ENCODE measurements at regions not wholly inside any gene's neighbourhood (a gene's known extent, or its start where the extent isn't known, plus 50 kb on each side); places are given as distances from the start of the nearest gene placed in this dataset.

DNA sequence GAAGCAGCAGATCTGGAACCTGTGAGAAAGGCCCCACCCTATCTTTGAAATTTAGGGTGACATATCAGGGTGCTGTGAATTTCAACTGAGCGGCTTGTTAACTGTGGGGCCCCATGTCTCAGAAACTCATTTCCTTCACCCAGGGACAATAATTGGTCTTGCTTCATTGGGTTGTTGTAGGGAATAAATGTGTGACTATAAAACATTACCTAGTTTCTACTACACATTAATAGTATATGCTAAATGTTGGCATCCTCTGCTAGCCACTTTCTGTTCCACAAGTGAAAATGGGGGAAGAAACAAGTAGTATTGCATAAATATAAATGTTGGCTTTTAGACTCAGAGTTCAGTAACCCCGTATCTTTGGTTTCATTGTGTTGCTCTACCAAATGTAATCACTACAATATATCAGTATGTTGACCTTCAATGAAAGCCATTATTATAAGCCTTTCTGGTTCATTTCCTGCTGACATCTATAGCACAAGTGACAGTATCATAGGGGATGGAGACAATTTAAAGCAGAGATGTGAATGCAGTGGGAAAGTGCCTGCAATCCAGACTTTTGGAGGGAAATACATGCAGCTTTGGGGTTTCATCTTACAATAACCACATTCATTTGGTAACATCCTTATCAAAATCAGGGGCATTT, 905.5 kb upstream of the RAG2 start:
- Histone ChIP-seq H3K4me1 (ENCODE audit: control insufficient read depth, insufficient read depth, low read length) (no peaks in the 10 kb centered on the region), H3K9me3 (ENCODE audit: control insufficient read depth in 2 of 2, low read length in 2 of 2) (no peaks in the 10 kb centered on the region), H3K27me3 (ENCODE audit: control insufficient read depth in 1 of 2, insufficient read depth in 2 of 2, low read length in 2 of 2) (no peaks in the 10 kb centered on the region), H3K36me3 (ENCODE audit: control insufficient read depth in 2 of 2, insufficient read depth in 2 of 2, low read length in 2 of 2) (no peaks in the 10 kb centered on the region), H3K27ac (ENCODE audit: low read length) (no peak overlapping the region), H3K4me3 (ENCODE audit: low read length in 2 of 2) (no peak overlapping the region), H3K9ac (ENCODE audit: low read length in 2 of 2) (no peak overlapping the region)

DNA sequence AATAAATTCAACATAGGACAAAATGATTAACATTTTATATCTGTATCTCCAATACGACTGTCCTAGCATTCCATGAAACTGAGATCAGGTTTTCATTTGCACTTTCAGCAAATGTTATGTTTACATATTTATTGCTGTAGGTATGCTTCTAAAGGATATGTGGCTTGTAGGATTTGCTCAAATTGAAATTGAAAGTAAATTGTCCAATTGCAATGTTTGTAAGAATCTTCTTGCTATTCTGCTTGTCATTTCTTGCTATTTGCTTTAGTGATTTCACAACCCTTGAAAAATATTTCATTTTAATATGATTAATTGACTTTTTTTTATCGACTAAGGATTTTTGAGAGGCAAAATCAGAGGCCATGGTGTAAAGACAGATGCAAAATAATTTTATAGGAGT, 904.2 kb upstream of the RAG2 start:
- Histone ChIP-seq H3K9ac (ENCODE audit: low read length in 2 of 2) (no peak overlapping the region), H3K4me1 (ENCODE audit: control insufficient read depth, insufficient read depth, low read length) (no peaks in the 10 kb centered on the region), H3K27ac (ENCODE audit: low read length) (no peak overlapping the region), H3K27me3 (ENCODE audit: control insufficient read depth in 1 of 2, insufficient read depth in 2 of 2, low read length in 2 of 2) (no peaks in the 10 kb centered on the region), H3K4me3 (ENCODE audit: low read length in 2 of 2) (no peak overlapping the region), H3K36me3 (ENCODE audit: control insufficient read depth in 2 of 2, insufficient read depth in 2 of 2, low read length in 2 of 2) (no peaks in the 10 kb centered on the region), H3K9me3 (ENCODE audit: control insufficient read depth in 2 of 2, low read length in 2 of 2) (no peaks in the 10 kb centered on the region)

DNA sequence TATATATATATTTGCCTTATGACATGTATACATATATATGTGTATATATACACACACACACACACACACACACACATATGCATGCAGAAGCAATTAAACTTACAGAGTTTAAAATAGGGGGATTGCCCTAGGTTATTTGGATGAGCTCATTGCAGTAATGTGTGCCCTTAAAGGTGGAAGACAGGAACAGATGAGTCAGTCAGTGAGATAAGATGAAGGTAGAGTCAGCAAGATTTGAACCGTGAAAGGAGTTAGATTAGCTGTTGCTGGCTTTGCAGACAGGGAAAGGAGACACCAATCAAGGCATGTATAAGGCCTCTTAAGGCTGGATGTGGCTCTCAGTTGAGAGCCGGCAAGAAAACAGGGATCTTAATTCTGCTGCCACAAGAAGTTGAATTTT, 902.4 kb upstream of the RAG2 start:
- Histone ChIP-seq H3K9ac (ENCODE audit: low read length in 2 of 2) (no peak overlapping the region), H3K4me1 (ENCODE audit: control insufficient read depth, insufficient read depth, low read length) (no peaks in the 10 kb centered on the region), H3K9me3 (ENCODE audit: control insufficient read depth in 2 of 2, low read length in 2 of 2) (no peaks in the 10 kb centered on the region), H3K27ac (ENCODE audit: low read length) (no peak overlapping the region), H3K36me3 (ENCODE audit: control insufficient read depth in 2 of 2, insufficient read depth in 2 of 2, low read length in 2 of 2) (no peaks in the 10 kb centered on the region), H3K27me3 (ENCODE audit: control insufficient read depth in 1 of 2, insufficient read depth in 2 of 2, low read length in 2 of 2) (no peaks in the 10 kb centered on the region), H3K4me3 (ENCODE audit: low read length in 2 of 2) (no peak overlapping the region)

DNA sequence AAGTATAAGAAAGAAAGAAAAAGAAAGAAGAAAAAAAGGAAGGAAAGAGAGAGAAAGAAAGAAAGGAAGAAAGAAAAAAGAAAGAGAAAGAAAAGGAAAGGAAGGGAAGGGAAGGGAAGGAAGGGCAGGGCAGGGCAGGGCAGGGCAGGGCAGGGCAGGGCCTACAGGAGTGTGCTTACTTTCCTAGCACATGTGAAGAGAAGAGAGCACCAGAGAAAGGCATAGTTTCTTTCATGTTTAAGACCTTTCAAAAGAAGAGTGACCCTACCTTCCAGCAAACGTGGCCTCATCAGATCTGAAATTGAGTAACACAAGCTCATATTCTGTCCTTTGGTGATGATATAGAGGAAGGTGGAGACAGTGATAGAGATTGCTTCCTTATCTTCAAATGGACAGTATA, 899.3 kb upstream of the RAG2 start:
- Histone ChIP-seq H3K4me3 (ENCODE audit: low read length in 2 of 2) (no peak overlapping the region), H3K27ac (ENCODE audit: low read length) (no peak overlapping the region), H3K9me3 (ENCODE audit: control insufficient read depth in 2 of 2, low read length in 2 of 2) (no peaks in the 10 kb centered on the region), H3K36me3 (ENCODE audit: control insufficient read depth in 2 of 2, insufficient read depth in 2 of 2, low read length in 2 of 2) (no peaks in the 10 kb centered on the region), H3K9ac (ENCODE audit: low read length in 2 of 2) (no peak overlapping the region), H3K4me1 (ENCODE audit: control insufficient read depth, insufficient read depth, low read length) (no peaks in the 10 kb centered on the region), H3K27me3 (ENCODE audit: control insufficient read depth in 1 of 2, insufficient read depth in 2 of 2, low read length in 2 of 2) (no peaks in the 10 kb centered on the region)

DNA sequence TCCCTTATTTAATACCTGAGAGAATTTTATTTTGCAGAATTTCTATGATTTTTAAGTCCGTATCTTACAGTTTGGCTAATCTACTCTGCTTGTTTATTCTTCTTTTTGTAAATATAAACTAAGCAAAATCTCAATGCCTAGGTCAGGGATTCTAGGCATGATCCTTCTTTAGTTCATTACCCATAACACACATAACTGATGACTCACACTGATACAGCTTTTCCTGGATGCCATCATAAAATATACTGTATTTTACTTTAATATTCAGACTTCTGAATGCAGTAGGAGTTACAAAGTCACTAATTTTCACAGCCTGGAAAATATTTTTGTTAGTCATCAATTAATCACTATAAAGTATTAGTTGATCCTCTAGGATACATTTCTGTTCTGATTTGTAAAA, 898.2 kb upstream of the RAG2 start:
- H3K9ac ChIP-seq (ENCODE audit: low read length in 2 of 2): no peak overlapping the region
- H3K4me3 ChIP-seq (ENCODE audit: low read length in 2 of 2): no peak overlapping the region
- no peaks in the 10 kb centered on the region for H3K4me1 ChIP-seq (ENCODE audit: control insufficient read depth, insufficient read depth, low read length)
- no peaks in the 10 kb centered on the region for H3K27me3 ChIP-seq (ENCODE audit: control insufficient read depth in 1 of 2, insufficient read depth in 2 of 2, low read length in 2 of 2)
- H3K9me3 ChIP-seq (ENCODE audit: control insufficient read depth in 2 of 2, low read length in 2 of 2): no peaks in the 10 kb centered on the region
- no peaks in the 10 kb centered on the region for H3K36me3 ChIP-seq (ENCODE audit: control insufficient read depth in 2 of 2, insufficient read depth in 2 of 2, low read length in 2 of 2)
- H3K27ac ChIP-seq (ENCODE audit: low read length): no peak overlapping the region

DNA sequence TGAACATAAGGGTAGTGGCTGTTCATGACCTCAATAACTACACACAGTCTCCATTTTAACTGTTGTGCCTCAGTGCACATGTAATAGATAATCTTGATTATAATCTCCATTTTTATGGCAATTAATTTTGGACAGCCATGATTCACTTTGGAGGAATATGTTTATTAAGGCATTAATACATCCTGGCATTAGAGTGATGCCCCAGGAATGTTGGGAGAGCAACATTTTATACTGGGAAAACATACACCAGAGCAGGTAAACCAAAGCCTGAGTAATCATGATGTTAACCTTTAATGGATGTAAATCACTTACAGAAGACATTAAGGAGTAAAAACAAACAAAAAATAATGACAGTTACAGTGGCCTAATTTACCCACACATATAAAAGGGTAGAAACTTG, 886.3 kb upstream of the RAG2 start:
- Histone ChIP-seq H3K4me1 (ENCODE audit: control insufficient read depth, insufficient read depth, low read length) (no peaks in the 10 kb centered on the region), H3K9ac (ENCODE audit: low read length in 2 of 2) (no peak overlapping the region), H3K27me3 (ENCODE audit: control insufficient read depth in 1 of 2, insufficient read depth in 2 of 2, low read length in 2 of 2) (no peaks in the 10 kb centered on the region), H3K27ac (ENCODE audit: low read length) (no peak overlapping the region), H3K36me3 (ENCODE audit: control insufficient read depth in 2 of 2, insufficient read depth in 2 of 2, low read length in 2 of 2) (no peaks in the 10 kb centered on the region), H3K4me3 (ENCODE audit: low read length in 2 of 2) (no peak overlapping the region), H3K9me3 (ENCODE audit: control insufficient read depth in 2 of 2, low read length in 2 of 2) (no peaks in the 10 kb centered on the region)

DNA sequence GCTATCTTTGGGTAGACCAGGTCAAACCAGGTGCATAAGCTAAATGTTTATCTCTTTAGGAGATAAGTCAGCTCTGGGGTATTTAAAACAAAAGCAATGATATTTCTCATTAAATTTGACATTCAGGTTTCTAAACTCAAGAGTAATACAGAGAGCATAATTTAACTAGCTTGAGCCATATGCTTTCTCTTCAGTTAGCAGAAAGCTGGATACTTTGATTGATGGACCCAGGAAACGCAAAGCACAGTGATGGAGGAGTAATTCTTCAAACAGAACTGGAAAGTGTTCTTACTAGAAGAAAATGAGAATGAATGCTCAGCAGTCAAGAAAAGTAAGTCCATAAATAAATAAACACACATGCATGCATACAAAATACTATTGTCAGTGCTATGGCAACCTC, 885.7 kb upstream of the RAG2 start:
- H3K4me1 ChIP-seq (ENCODE audit: control insufficient read depth, insufficient read depth, low read length): no peaks in the 10 kb centered on the region
- H3K4me3 ChIP-seq (ENCODE audit: low read length in 2 of 2): no peak overlapping the region
- no peak overlapping the region for H3K9ac ChIP-seq (ENCODE audit: low read length in 2 of 2)
- no peaks in the 10 kb centered on the region for H3K36me3 ChIP-seq (ENCODE audit: control insufficient read depth in 2 of 2, insufficient read depth in 2 of 2, low read length in 2 of 2)
- H3K27me3 ChIP-seq (ENCODE audit: control insufficient read depth in 1 of 2, insufficient read depth in 2 of 2, low read length in 2 of 2): no peaks in the 10 kb centered on the region
- no peak overlapping the region for H3K27ac ChIP-seq (ENCODE audit: low read length)
- H3K9me3 ChIP-seq (ENCODE audit: control insufficient read depth in 2 of 2, low read length in 2 of 2): no peaks in the 10 kb centered on the region

DNA sequence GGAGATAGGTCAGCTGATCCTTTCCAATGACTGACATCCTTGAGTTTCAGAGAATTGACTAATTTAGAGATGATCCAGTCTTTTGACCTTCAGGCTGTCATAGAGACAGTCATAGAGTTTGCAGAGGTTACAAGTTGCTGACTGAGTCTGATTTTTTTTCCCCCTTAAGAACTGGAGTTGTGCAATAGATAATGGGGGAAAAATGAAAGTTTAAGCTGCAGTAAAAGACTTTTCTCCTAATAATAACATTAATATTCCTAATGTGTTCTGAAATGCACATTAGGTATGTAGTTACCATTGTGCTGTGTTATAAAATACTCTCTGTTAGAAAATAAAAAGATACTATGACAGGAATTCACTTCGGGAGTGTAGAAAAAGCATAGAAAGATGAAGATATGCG, 876.9 kb upstream of the RAG2 start:
- H3K4me3 ChIP-seq (ENCODE audit: low read length in 2 of 2): no peak overlapping the region
- no peak overlapping the region for H3K27ac ChIP-seq (ENCODE audit: low read length)
- no peak overlapping the region for H3K9ac ChIP-seq (ENCODE audit: low read length in 2 of 2)
- no peaks in the 10 kb centered on the region for H3K9me3 ChIP-seq (ENCODE audit: control insufficient read depth in 2 of 2, low read length in 2 of 2)
- H3K36me3 ChIP-seq (ENCODE audit: control insufficient read depth in 2 of 2, insufficient read depth in 2 of 2, low read length in 2 of 2): no peaks in the 10 kb centered on the region
- no peaks in the 10 kb centered on the region for H3K27me3 ChIP-seq (ENCODE audit: control insufficient read depth in 1 of 2, insufficient read depth in 2 of 2, low read length in 2 of 2)
- H3K4me1 ChIP-seq (ENCODE audit: control insufficient read depth, insufficient read depth, low read length): no peaks in the 10 kb centered on the region

DNA sequence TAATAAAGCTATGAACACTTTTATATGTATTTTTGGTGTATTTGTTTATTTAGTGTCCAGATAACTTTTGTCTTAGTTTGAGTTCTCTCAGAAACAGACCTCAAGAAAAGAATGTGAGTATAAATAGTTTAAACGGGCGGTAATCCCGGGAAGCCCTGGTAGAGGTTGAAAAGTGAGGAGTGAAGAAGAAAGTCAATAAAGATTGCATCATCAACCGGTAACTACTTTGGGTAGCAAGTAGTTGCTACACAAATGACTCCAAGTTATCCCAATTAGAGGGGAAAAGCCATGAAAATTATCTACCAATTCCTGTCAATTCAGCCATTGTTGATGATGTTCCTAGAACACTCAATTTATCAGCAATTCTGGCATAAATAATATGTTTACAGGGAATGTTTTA, 870.3 kb upstream of the RAG2 start:
- Histone ChIP-seq H3K9me3 (ENCODE audit: control insufficient read depth in 2 of 2, low read length in 2 of 2) (no peaks in the 10 kb centered on the region), H3K36me3 (ENCODE audit: control insufficient read depth in 2 of 2, insufficient read depth in 2 of 2, low read length in 2 of 2) (no peaks in the 10 kb centered on the region), H3K9ac (ENCODE audit: low read length in 2 of 2) (no peak overlapping the region), H3K4me1 (ENCODE audit: control insufficient read depth, insufficient read depth, low read length) (no peaks in the 10 kb centered on the region), H3K27ac (ENCODE audit: low read length) (no peak overlapping the region), H3K4me3 (ENCODE audit: low read length in 2 of 2) (no peak overlapping the region), H3K27me3 (ENCODE audit: control insufficient read depth in 1 of 2, insufficient read depth in 2 of 2, low read length in 2 of 2) (no peaks in the 10 kb centered on the region)

DNA sequence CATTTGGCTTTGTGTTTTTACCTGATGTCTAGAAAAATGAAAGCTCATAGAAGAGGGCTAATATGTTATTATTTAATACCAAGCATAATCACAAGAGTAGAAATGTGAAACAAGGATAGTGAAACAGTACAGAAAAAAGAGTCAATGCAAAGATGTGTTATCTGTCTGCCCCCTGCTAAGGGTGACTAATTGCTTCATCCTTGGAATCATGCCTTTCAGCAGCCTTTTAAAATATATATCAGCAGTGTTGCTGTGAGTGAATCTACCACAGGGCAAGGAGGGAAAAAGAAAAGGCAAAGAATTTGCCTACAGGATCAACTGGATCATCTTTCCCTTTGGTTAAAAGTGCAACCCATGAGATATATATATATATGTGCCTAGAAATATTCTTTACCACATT, 867.2 kb upstream of the RAG2 start:
- H3K36me3 ChIP-seq (ENCODE audit: control insufficient read depth in 2 of 2, insufficient read depth in 2 of 2, low read length in 2 of 2): no peaks in the 10 kb centered on the region
- no peak overlapping the region for H3K9ac ChIP-seq (ENCODE audit: low read length in 2 of 2)
- H3K4me1 ChIP-seq (ENCODE audit: control insufficient read depth, insufficient read depth, low read length): no peaks in the 10 kb centered on the region
- H3K27me3 ChIP-seq (ENCODE audit: control insufficient read depth in 1 of 2, insufficient read depth in 2 of 2, low read length in 2 of 2): no peaks in the 10 kb centered on the region
- H3K9me3 ChIP-seq (ENCODE audit: control insufficient read depth in 2 of 2, low read length in 2 of 2): no peaks in the 10 kb centered on the region
- H3K4me3 ChIP-seq (ENCODE audit: low read length in 2 of 2): no peak overlapping the region
- no peak overlapping the region for H3K27ac ChIP-seq (ENCODE audit: low read length)

DNA sequence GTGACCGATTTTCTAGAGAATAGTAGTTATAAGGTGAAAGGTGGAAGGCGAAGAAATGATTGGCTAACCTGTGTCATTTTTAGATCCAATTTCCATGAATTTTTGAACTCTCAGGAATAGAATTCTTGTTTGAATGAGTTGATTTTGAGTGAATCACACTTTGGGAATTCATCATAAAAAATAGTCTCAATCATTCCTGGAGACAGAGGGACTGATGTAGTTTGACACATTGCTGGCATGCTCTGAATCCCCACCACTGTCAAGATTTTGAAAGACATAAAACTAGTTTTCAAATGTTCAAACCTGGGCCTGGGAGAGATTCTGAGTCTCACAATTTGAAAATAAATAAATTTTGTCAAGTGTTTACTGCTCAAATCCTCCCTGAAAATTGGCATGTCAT, 861.4 kb upstream of the RAG2 start:
- Histone ChIP-seq H3K27ac (ENCODE audit: low read length) (no peak overlapping the region), H3K9me3 (ENCODE audit: control insufficient read depth in 2 of 2, low read length in 2 of 2) (no peaks in the 10 kb centered on the region), H3K4me1 (ENCODE audit: control insufficient read depth, insufficient read depth, low read length) (no peaks in the 10 kb centered on the region), H3K4me3 (ENCODE audit: low read length in 2 of 2) (no peak overlapping the region), H3K27me3 (ENCODE audit: control insufficient read depth in 1 of 2, insufficient read depth in 2 of 2, low read length in 2 of 2) (no peaks in the 10 kb centered on the region), H3K9ac (ENCODE audit: low read length in 2 of 2) (no peak overlapping the region), H3K36me3 (ENCODE audit: control insufficient read depth in 2 of 2, insufficient read depth in 2 of 2, low read length in 2 of 2) (no peaks in the 10 kb centered on the region)
